GM18867 (cell line): ENCODE measurements at regions not wholly inside any gene's neighbourhood (a gene's known extent, or its start where the extent isn't known, plus 50 kb on each side); places are given as distances from the start of the nearest gene placed in this dataset.

ENCODE experiments used
- ATAC-seq: cut with Tn5 transposase; IDR thresholded peaks from one replicate; pipeline ENCODE4 v1.9.1; 2021; ENCODE audit warnings: mild to moderate bottlenecking, moderate library complexity; ENCODE audit not compliant: unreplicated experiment

DNA sequence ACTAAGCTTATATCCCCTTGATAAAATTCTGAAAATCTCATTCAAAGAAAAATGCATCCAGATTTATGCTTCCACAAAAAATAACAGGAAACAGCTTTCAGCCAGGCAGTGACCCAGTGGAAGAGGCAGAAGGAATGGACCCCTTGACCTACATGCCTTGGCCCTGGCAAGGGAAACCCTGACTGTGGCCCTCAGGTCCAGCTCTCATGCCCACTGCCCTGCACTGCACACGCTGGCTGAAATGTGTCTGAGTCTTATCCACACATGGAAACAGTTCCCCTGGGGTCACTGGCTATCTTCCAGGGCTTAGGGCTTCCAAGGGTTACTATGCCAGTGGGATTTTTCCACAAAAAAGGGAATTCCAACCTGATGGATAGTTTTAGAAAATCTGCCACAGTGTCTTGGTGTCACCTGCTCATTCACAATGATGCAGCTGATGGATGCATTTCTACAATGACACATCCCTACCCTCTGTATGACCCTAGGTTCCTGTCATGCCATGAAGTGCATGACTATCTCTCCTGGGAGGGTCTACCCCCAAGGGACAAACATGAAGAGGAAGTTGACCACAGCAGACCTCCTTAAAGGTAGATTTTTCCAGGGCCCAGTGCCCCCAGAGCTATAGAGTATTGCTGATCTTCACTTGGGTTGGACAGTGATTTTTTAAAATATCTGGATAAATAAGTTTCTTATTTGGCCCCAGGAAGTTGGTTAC, 121.9 kb upstream of the CD93 start:
- no peak for ATAC-seq

DNA sequence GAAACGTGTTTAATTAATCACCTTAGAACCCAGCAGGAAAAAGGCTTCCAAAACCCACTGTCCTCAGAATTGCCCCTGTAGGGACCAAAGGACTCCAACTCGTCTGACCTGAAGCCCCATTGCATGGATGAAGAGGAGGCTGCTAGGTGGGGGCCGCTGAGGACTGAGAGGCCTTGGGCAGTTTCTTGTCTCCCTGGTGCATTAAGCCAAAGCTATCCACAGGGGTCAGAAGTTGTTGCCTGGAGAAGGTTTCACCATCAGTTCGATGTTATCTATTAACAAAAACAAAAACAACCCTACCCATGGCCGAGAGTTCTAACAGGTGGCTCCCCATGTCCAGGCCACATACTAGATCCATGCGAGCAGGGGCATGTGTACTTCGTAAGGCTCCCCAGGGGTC, 120.9 kb upstream of the CD93 start:
- no peak for ATAC-seq

DNA sequence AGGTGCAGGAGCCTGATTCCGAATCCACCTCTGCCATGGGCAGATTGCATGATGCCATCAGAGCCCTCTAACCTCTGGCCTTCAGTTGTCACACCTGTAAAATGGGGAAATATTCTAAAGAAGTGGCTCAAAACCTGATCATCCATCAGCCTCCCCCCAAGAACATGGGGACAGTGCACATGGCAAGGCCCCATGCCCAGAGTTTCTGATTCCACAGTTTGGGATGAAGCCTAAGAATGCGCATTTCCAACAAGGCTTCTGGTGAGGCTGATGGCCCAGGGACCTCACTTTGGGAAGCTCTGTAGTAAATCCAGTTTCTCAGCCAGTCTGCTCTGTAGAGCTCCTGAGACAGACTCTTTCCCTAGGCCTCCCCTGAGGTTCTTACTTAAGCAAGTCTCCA, 119.9 kb upstream of the CD93 start:
- no peak for ATAC-seq

DNA sequence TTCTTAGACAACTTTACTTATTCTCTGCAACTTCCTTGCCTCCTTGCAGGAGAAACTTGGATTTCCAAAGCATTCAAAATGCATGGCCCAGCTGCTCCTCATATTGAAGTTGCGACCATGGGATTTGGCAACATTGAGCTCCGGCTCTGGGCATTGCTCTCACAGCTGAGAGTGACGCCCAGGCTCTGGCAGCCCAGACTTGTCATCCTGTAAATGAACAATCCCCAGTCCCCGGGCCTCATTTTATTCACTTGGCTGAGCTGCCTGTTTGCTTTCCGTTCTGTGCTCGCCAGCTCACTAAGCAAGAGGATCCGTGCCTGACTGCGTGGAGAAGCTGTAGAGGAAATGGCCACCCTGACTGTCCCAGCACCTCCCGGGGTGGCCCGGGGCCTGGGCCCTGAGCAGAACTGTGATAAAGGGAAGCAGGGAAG, 119.5 kb upstream of the CD93 start:
- no peak for ATAC-seq

DNA sequence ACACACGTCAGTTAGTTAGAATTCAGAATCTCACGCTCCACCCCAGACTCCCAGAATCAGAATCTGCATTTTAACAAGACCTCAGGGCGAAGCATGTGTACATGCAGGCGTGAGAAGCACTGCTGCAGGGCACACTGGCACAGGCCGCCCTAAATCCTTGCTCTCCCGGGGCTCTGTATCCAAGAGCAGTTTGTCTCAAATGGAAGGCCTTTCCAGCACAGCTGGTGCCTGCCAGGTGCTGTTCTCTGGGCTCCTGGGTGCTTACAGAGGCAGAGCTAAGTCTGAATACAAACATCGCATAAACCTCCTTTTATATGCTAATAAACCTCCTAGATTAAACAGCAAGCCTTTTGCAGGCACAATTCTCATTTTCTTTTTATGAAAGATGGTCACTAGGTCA, 119.1 kb upstream of the CD93 start:
- no peak for ATAC-seq

DNA sequence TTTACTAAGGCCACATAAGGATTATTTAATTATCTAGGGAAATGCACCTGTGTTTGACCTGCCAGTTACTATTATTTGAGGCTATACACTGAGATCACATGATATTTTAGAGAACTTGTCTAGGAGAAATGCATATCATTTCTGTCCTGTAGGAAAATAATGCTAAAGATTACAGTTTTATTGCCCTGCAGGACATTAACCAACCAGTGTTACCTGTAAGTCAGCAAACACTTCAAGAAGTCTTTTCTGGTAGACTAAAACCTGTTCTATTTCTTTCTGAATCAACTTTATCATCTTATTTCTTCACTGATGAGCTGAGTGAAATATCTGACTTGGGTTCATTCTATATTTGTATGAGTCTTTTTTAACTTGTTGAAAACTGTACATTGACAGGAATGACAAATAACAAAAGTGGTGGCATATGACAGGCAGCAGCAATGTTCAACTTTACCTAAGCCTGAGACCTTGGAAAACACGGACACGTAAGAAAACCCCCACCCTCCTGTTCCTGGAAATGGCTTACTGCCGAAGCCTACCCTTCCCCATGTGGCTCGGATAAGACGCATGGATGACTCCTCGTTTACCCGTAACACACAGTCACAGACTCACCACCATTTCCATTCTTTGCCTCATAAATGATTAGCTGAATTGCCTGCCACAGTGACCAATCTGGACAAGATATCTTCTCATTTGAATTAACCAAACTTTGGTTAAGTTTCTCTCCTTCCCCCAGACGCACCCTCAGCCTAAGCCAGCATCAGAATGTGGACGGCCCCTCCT, 118.0 kb upstream of the CD93 start:
- ATAC-seq = no peak

DNA sequence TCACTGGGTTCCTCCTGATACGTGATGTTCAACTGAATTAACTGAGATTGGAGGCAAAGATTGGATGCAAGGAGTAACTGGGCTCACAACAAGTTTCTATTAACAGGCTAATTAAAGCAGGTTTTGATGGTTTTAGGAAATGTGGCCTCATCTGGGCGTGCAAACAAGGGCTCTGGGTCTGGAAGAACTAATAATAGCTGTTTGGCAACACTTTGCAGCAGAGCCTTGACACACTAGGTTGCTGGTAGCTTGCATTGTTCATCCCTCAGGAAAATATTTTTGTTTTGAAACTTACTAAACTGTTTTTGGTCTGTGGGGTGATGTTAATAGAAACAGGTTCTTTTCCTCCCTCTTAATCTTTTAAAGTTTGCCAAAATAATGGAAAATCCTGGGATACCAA, 117.2 kb upstream of the CD93 start:
- no peak for ATAC-seq

DNA sequence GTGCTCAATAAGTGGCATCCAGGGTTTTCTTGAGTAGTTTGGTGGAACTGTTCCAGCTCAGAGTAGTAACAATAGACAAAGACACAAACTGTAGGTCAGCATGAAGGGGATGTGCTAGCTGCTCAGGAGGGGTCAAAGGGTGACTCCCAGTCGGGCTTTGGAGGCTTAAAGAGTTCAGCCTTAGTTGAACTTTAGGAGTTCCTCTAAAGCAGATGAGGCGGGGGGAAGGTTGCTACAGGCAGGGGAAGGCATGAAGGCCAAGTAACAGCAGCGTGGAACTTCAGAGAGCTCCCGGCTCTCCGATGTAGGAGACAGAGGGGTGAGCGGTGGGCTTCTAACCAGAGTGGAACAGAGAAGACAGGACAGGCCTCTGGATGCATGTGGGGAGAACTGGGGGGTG, 115.5 kb upstream of the CD93 start:
- ATAC-seq = no peak

DNA sequence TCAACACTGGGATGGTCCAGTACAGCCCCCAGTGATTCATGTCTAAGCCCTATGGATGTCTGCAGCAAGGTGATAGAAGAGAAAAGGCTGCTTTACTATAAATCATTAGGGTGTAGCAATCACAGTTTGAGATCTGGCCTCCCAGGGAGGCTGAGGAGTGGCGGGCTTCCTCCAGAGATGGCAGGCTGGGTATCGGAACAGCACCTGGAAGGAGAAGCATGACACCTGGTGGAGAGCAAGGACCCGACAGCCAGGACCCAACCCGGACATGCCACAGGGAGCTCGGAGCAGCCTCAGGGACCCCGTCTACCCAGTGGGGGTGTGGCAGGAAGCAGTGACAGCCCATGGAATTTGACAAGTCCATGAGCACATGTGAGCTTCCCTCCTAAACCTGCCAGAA, 114.8 kb upstream of the CD93 start:
- peak; percentile 17 for ATAC-seq

DNA sequence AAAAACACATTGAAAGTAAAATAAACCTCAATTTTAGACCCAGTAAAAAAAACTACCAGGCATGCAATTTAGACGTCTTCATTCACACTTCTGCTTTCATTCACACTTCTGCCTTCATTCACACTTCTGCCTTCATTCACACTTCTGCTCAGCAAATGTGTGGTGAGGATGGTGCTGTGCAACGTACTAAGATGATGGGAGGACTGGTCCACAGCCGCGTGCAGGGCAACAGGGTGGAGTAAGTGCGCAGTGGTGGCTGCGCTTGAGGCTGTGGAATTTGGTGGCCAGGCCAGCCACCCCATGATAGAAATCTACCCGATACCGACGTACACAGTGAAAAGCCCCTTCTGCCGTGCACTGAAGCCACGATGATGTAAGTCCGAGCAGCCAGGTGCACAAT, 114.3 kb upstream of the CD93 start:
- peak; percentile 74 for ATAC-seq

DNA sequence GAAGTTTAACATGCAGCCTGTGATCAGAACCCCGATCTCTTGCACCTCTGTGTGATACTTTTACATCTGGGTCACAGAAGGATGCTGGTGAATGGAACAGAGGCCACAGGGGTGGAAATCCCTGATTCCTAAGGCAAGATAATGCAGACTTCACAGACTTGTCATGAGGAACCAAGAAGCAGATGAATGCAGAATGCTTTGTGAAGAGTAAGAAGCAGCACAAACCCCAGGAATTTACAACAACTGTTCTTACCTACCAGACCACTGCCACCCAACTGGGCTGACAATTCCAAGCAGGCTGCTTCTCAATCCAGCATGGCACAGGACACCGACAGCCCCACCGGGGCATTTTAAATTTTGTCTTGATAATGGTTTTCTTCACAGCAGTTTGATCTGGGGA, 113.2 kb upstream of the CD93 start:
- no peak for ATAC-seq

DNA sequence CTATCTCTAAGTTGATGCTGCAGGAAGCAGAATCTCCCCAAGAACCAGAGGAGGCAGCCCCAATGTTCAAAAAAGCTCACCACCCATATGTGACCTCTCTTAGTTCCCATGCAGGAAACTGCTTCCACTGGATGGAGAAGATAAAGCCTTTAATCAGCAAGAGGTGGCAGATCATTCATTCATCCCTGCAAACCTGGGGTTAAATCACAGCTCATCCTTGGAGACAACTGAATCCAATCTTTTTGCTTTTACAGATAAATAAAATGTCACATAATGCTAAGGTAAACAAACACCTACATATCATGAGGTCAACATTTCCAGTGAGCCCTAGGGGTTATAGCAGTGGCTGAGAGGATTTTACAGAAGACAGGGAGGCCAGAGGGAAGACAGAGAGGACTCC, 112.7 kb upstream of the CD93 start:
- no peak for ATAC-seq

DNA sequence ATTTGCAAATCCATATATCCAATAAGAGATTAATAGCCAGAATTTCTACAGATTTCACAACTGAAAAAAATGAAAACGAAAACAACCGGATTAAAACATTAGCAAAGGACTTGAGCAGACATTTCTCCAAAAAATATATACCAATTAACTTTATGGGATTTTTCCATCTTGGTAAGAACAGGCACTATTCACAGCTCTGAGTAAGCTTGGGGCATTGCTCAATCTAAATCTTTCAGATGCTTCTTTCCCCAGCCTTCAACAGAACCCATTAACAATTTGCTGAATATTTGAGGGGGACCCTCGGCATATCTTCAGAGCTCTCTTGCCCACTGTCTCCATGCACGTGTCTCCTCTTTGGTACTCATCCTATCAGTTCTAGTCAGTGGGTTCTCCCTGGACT, 111.7 kb upstream of the CD93 start:
- ATAC-seq = no peak

DNA sequence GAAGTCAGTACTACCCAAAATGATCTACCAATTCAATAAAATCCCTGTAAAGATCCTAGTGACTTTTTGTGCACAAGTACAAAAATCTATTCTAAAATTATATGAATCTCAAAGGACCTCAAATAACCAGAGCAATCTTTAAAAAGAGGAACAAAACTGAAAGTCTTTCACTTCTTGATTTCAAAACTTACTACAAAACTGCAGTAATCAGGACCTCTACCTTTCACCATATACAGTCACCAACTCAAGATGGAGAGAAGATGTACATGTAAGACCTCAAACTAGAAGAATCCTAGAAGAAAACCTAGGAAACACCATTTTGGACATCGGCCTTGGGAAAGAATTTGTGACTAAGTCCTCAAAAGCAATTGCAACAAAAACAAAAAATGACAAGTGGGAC, 109.5 kb upstream of the CD93 start:
- ATAC-seq = peak; percentile 54

DNA sequence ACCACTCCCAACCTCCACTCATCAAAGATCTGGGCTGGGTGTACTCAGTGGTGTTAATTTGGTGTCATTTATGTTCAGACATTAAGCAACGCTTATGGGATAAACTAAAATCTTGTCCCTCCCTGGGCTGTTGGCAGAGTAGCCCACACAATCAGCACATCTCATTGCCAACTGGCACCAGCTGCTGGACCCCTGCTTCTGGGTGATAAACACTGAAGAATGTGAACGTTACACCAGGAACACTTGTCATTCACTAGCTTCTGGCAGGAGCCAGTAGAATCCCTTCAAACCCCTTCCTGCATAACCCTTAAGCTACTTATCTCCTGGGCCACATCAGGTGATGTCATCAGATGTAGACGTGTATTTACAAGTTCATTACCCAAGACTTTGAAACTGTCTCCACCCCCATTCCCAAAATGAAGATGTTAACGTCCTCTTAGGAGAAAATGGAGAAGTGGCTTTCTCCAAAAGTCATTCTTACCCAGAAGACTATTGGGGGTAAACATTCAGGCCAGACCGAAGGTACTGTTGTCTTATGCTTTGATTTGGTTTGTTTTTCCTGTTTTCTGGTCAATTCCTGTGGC, 107.8 kb upstream of the CD93 start:
- ATAC-seq = no peak

DNA sequence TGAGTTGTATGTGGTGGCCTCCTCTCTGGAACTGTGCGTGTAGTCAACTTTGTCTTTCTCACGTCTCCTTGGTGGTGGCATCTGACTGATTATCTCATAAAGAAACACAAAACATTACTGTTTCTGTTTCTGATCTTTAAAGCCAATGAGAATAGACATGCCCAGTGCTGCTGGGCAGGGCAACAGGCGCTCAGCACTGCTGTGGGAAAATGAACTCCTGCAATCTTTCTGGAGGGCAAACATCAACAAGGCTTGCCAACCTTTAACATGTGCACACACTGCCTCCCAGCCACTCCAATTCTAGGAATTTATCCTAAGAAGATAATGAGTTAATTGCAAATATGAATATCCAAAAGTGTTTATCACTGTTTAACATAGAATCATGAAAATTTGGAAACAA, 106.3 kb upstream of the CD93 start:
- no peak for ATAC-seq

DNA sequence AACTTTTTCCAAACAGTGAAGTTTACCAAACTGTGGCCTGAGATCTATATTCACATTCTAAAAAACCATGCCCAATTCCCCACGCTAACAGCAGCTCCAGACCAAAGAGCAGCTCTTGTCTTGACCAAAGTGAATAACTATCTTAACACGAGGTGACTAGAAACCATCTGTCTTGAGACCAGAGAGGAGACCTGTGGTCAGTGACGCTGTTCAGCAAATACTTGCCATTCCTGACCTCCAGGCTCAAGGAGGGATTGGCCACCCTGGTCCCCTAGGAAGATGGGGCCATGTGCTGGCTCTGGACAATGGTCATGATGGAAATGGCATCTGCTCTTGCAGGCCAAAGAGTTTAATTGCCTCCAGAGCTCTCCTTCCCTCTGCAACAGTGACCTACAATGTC, 104.4 kb upstream of the CD93 start:
- ATAC-seq = no peak

DNA sequence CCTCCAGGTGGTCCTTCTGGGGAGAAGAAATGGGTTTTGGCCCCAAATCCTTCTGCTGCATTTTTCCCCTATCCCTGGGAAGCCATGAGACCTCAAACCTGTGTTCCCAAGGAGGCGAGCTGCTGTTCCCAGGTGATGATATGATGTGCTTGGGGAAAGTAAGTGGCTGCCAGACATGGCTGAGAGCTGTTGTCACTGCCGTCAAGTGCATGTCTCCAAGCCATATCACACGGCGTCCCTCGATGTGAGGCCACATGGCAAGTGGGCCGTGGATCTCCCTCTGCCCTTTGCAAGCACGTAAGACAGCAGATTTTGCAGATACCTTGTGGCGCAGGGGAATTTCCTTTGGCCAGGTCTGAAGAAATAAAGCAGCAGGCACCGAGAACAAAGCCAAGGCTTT, 103.7 kb upstream of the CD93 start:
- no peak for ATAC-seq

DNA sequence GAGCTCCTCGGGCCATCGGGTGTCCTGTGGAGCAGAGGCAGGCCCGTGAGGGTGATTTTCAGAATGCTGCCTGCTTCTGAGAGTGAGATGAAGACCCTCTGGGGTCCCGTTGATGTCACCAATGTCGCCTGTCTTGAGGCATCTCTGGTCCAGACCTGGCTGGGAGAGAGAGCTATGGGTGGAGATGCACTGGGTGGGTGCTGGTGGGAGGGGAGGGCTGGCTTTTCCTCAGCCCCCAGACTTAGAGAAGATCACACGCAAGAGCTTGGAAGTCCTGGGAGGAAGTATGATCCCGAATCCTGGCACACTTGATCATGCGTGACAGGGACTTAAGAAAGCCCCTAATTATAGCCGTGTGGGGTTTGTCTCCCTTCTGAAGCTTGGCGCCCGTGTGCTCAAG, 103.2 kb upstream of the CD93 start:
- ATAC-seq = no peak

DNA sequence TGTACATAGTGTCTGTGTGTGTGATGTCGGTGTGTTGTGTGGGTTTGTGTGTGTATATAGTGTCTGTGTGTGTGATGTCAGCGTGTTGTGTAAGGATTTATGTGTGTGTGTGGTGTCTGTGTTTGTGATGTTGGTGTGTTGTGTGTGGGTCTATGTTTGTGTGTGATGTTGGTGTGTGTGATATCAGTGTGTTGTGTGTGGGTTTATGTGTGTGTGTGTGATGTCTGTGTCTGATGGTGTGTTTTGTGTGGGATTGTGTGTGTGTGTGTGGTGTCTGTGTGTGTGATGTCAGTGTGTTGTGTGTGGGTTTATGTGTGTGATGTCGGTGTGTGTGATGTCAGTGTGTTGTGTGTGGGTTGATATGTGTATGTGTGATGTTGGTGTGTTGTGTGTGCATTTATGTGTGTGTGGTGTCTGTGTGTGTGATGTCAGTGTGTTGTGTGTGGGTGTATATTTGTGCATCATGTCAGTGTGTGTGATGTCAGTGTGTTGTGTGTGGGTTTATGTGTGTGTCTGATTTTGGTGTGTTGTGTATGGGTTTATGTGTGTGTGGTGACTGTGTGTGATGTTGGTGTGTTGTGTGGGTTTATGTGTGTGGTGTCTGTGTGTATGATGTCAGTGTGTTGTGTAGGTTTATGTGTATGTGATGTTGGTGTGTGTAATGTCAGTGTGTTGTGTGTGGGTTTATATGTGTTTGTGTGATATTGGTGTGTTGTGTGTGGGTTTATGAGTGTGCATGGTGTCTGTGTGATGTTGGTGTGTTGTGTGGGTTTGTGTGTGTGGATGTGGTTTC, 102.4 kb upstream of the CD93 start:
- ATAC-seq = no peak

DNA sequence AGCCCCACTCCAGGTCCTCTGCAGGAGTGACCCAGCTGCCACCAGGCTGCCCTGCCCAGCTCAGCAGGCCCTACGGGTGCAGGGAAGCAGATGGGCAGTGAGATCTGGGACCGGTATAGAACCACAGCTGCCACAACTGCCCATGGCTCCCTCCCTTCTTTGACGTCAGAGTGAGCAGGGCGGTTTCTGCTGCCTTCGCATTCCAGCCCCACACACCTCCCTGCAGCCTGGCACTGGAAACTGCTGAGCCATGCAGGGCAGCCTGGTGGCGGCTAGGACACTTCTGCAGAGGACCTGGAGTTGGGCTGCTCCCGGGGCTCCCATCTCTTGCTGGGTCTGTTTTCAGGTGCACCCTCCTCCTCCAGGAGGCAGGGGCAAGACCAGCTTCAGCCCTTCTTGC, 101.6 kb upstream of the CD93 start:
- no peak for ATAC-seq

DNA sequence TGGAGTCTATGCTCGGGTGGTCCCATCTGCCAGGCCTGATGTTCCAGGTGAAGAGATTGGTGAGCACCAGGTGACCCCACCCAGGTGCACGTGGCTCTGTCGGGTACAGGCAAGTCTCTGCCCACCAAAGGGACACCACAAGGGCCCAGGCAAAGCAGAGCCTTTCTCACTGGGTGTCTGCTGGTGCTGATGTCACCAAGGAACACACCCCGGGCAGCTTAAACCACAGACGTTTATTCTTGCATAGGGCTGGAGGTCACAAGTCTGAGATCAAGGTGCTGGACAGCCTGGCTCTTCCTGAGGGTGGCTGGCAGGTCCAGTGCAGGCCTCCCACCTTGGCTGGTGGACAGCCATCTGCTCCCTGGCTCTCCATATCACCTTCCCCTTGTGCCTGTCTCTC, 100.7 kb upstream of the CD93 start:
- no peak for ATAC-seq
